HCT116 (cell line): ENCODE measurements at regions not wholly inside any gene's neighbourhood (a gene's known extent, or its start where the extent isn't known, plus 50 kb on each side); places are given as distances from the start of the nearest gene placed in this dataset.

Source experiments
- CBX3 ChIP-seq: IDR thresholded peaks from 2 replicates; pipeline ENCODE4 v1.6.1; 2012; ENCODE audit warnings: low read depth
- CEBPB ChIP-seq: IDR thresholded peaks from 2 replicates; pipeline ENCODE4 v1.6.1; 2012; ENCODE audit warnings: low read depth
- CTCF ChIP-seq, 3 experiments: fragments of 200-600 bp in 1 of 3; sonication (generic) in 1 of 3; IDR thresholded peaks in 2 of 3; conservative IDR thresholded peaks in 1 of 3; 2 replicates each; pipeline ENCODE4 v1.5.1; 2012 to 2017; ENCODE audit warnings: low read depth in 2 of 3, low read length in 2 of 3, antibody characterized with exemption in 1 of 3, borderline replicate concordance in 1 of 3, control low read depth in 1 of 3, mild to moderate bottlenecking in 1 of 3, mixed read lengths in 1 of 3, mixed run types in 1 of 3, moderate library complexity in 1 of 3; ENCODE audit not compliant: insufficient read depth in 1 of 3
- EGR1 ChIP-seq: IDR thresholded peaks from 2 replicates; pipeline ENCODE4 v1.6.1; 2012; ENCODE audit warnings: low read depth
- EZH2 ChIP-seq: fragments of 200-600 bp; sonication (generic); IDR thresholded peaks from 2 replicates; pipeline ENCODE4 v1.6.1; 2017; ENCODE audit warnings: antibody characterized with exemption, mixed run types
- EZH2phosphoT487 ChIP-seq: fragments of 200-600 bp; IDR thresholded peaks from 2 replicates; pipeline ENCODE4 v1.6.1; 2018; ENCODE audit warnings: antibody characterized with exemption, borderline replicate concordance
- MAX ChIP-seq: IDR thresholded peaks from 2 replicates; pipeline ENCODE4 v1.6.1; 2012
- POLR2A ChIP-seq: IDR thresholded peaks from 2 replicates; pipeline ENCODE4 v1.7.0; 2011; ENCODE audit warnings: borderline replicate concordance; ENCODE audit not compliant: insufficient read depth, insufficient read length; ENCODE audit errors: extremely low read depth
- REST ChIP-seq: IDR thresholded peaks from 2 replicates; pipeline ENCODE4 v1.6.1; 2012; ENCODE audit warnings: low read depth
- SP1 ChIP-seq: IDR thresholded peaks from 2 replicates; pipeline ENCODE4 v1.6.1; 2012; ENCODE audit warnings: low read depth
- SRF ChIP-seq: IDR thresholded peaks from 2 replicates; pipeline ENCODE4 v1.6.1; 2012; ENCODE audit warnings: low read depth
- YY1 ChIP-seq: IDR thresholded peaks from 2 replicates; pipeline ENCODE4 v1.6.1; 2011; ENCODE audit warnings: low read length, low read depth, moderate library complexity, mild to moderate bottlenecking; ENCODE audit not compliant: insufficient replicate concordance; ENCODE audit errors: extremely low read depth
- ZBTB33 ChIP-seq: IDR thresholded peaks from 2 replicates; pipeline ENCODE4 v1.6.1; 2011; ENCODE audit warnings: mild to moderate bottlenecking, low read length, moderate library complexity; ENCODE audit not compliant: insufficient replicate concordance; ENCODE audit errors: extremely low read depth
- ZNF274 ChIP-seq: fragments of 200-500 bp; sonication (Bioruptor generic); IDR thresholded peaks from 2 replicates; pipeline ENCODE4 v1.6.1; 2014; ENCODE audit warnings: mild to moderate bottlenecking, low read depth, low read length, inconsistent platforms

GRCh38 chr5:41587668-41588067 is 77.3 kb upstream of the PLCXD3 start:
- TF ChIP-seq ZBTB33 (no peak), CTCF (IDR thresholded peaks at IDR 0.05 in 2 of 3, conservative IDR thresholded peaks at IDR 0.05 in 1 of 3; ENCODE audit: borderline replicate concordance in 1 of 3, insufficient read depth in 1 of 3, low read depth in 2 of 3, low read length in 2 of 3) (no peak), ZNF274 (no peak), EGR1 (no peak), SRF (no peak), CEBPB (no peak), MAX (no peak), EZH2 (no peak), POLR2A (no peak), EZH2phosphoT487 (no peak), SP1 (no peak), REST (no peak), CBX3 (no peak), YY1 (no peak)
